WTC11 (cell line): ENCODE measurements at regions not wholly inside any gene's neighbourhood (a gene's known extent, or its start where the extent isn't known, plus 50 kb on each side); places are given as distances from the start of the nearest gene placed in this dataset.

ENCODE experiments used
- ATAC-seq: fragments of 200-7000 bp; cut with Tn5 transposase; 2 replicates; pipeline ENCODE4 v1.10.0; 2021; ENCODE audit warnings: mild to moderate bottlenecking, moderate library complexity
- CTCF ChIA-PET: fragments of 300-600 bp; sonication (Branson Sonifier 250); formaldehyde crosslinking; loops from one replicate; lab custom pipeline; 2021; ENCODE audit warnings: antibody characterized with exemption; lab: Charles Lee
- POLR2A ChIA-PET: fragments of 350-600 bp; sonication (Branson Sonifier 250); formaldehyde crosslinking; loops from one replicate; lab custom pipeline; 2021; ENCODE audit warnings: antibody characterized with exemption; lab: Charles Lee
- DNase-seq: peaks from one replicate; pipeline ENCODE4 v3.0.0; 2021; ENCODE audit warnings: low spot score
- H3K27ac Mint-ChIP-seq: 2 replicates; pipeline ENCODE4 v1.8.0; 2021; ENCODE audit warnings: mixed read lengths
- H3K27me3 Mint-ChIP-seq: 2 replicates; pipeline ENCODE4 v1.8.0; 2021; ENCODE audit warnings: low read depth, mild to moderate bottlenecking, moderate library complexity, mixed read lengths
- H3K36me3 Mint-ChIP-seq: 2 replicates; pipeline ENCODE4 v1.8.0; 2021; ENCODE audit warnings: mixed read lengths
- H3K4me1 Mint-ChIP-seq: 2 replicates; pipeline ENCODE4 v1.8.0; 2022; ENCODE audit warnings: mixed read lengths
- H3K4me3 Mint-ChIP-seq: 2 replicates; pipeline ENCODE4 v1.8.0; 2021; ENCODE audit warnings: mild to moderate bottlenecking, moderate library complexity, mixed read lengths
- H3K9me3 Mint-ChIP-seq: 2 replicates; pipeline ENCODE4 v1.8.0; 2021; ENCODE audit warnings: mixed read lengths
- ATF1 ChIP-seq: sonication (generic); formaldehyde crosslinking; IDR thresholded peaks from 2 replicates; pipeline ENCODE4 v1.8.1; 2023; ENCODE audit warnings: mild to moderate bottlenecking, moderate library complexity, missing genetic modification reagents
- E2F5 ChIP-seq: sonication (generic); formaldehyde crosslinking; IDR thresholded peaks from 2 replicates; pipeline ENCODE4 v1.8.1; 2022; ENCODE audit warnings: mild to moderate bottlenecking, moderate library complexity, missing genetic modification reagents
- ESRRA ChIP-seq: sonication (generic); formaldehyde crosslinking; IDR thresholded peaks from 2 replicates; pipeline ENCODE4 v1.8.1; 2022; ENCODE audit warnings: mild to moderate bottlenecking, missing genetic modification reagents, borderline replicate concordance
- ETV6 ChIP-seq: sonication (generic); formaldehyde crosslinking; IDR thresholded peaks from 2 replicates; pipeline ENCODE4 v1.8.1; 2022; ENCODE audit warnings: mild to moderate bottlenecking, missing genetic modification reagents
- FOXJ3 ChIP-seq: sonication (generic); formaldehyde crosslinking; IDR thresholded peaks from 2 replicates; pipeline ENCODE4 v1.9.0; 2021; ENCODE audit warnings: missing genetic modification reagents, mild to moderate bottlenecking, borderline replicate concordance
- FOXK1 ChIP-seq: sonication (generic); formaldehyde crosslinking; IDR thresholded peaks from 2 replicates; pipeline ENCODE4 v1.8.0; 2022; ENCODE audit warnings: mild to moderate bottlenecking, moderate library complexity, missing genetic modification reagents
- GTF2I ChIP-seq: fragments of 250-450 bp; sonication (Bioruptor Pico); conservative IDR thresholded peaks from 2 replicates; pipeline ENCODE4 v1.4.0; 2021; ENCODE audit warnings: mild to moderate bottlenecking
- JAZF1 ChIP-seq: fragments of 250-450 bp; sonication (Bioruptor Pico); IDR thresholded peaks from 2 replicates; pipeline ENCODE4 v1.9.0; 2021; ENCODE audit warnings: moderate library complexity, mild to moderate bottlenecking, inconsistent platforms
- MLX ChIP-seq: sonication (generic); formaldehyde crosslinking; IDR thresholded peaks from 2 replicates; pipeline ENCODE4 v1.8.1; 2023; ENCODE audit warnings: mild to moderate bottlenecking, missing genetic modification reagents, moderate library complexity
- MYBL2 ChIP-seq: sonication (generic); formaldehyde crosslinking; IDR thresholded peaks from 2 replicates; pipeline ENCODE4 v1.8.1; 2023; ENCODE audit warnings: mild to moderate bottlenecking, moderate library complexity, missing genetic modification reagents
- NFATC4 ChIP-seq: fragments of 250-450 bp; sonication (Bioruptor Pico); IDR thresholded peaks from 2 replicates; pipeline ENCODE4 v1.9.0; 2021; ENCODE audit warnings: mild to moderate bottlenecking
- PRRX2 ChIP-seq: fragments of 250-450 bp; sonication (Bioruptor Pico); IDR thresholded peaks from 2 replicates; pipeline ENCODE4 v1.8.0; 2021; ENCODE audit warnings: mild to moderate bottlenecking
- TEAD1 ChIP-seq: sonication (generic); formaldehyde crosslinking; IDR thresholded peaks from 2 replicates; pipeline ENCODE4 v1.8.0; 2022; ENCODE audit warnings: mild to moderate bottlenecking, missing genetic modification reagents
- ZBTB21 ChIP-seq: sonication (generic); formaldehyde crosslinking; IDR thresholded peaks from 2 replicates; pipeline ENCODE4 v1.8.1; 2023; ENCODE audit warnings: mild to moderate bottlenecking, missing genetic modification reagents, borderline replicate concordance
- ZMAT4 ChIP-seq: fragments of 250-450 bp; sonication (Bioruptor Pico); IDR thresholded peaks from 2 replicates; pipeline ENCODE4 v1.9.0; 2021; ENCODE audit warnings: mild to moderate bottlenecking
- ZNF219 ChIP-seq: sonication (generic); formaldehyde crosslinking; IDR thresholded peaks from 2 replicates; pipeline ENCODE4 v1.8.0; 2023; ENCODE audit warnings: missing genetic modification reagents, mild to moderate bottlenecking, borderline replicate concordance
- ZNF263 ChIP-seq: sonication (generic); formaldehyde crosslinking; IDR thresholded peaks from 2 replicates; pipeline ENCODE4 v1.8.1; 2022; ENCODE audit warnings: low read depth, mild to moderate bottlenecking, moderate library complexity, missing genetic modification reagents
- ZNF281 ChIP-seq: sonication (generic); formaldehyde crosslinking; IDR thresholded peaks from 2 replicates; pipeline ENCODE4 v1.8.0; 2023; ENCODE audit warnings: mild to moderate bottlenecking, missing genetic modification reagents
- ZNF396 ChIP-seq: fragments of 250-450 bp; sonication (Bioruptor Pico); IDR thresholded peaks from 2 replicates; pipeline ENCODE4 v1.8.0; 2021; ENCODE audit warnings: mild to moderate bottlenecking, moderate library complexity, borderline replicate concordance
- ZNF425 ChIP-seq: fragments of 250-450 bp; sonication (Bioruptor Pico); conservative IDR thresholded peaks from 2 replicates; pipeline ENCODE4 v1.9.0; 2021; ENCODE audit warnings: mild to moderate bottlenecking
- TF ChIP-seq, protein P1 (sequence below): fragments of 250-450 bp; sonication (Bioruptor Pico); IDR thresholded peaks from 2 replicates; pipeline ENCODE4 v2.1.2; 2022; ENCODE audit warnings: mild to moderate bottlenecking, moderate library complexity
- TF ChIP-seq, protein P2 (sequence below): sonication (generic); formaldehyde crosslinking; IDR thresholded peaks from 2 replicates; pipeline ENCODE4 v1.8.1; 2023; ENCODE audit warnings: mild to moderate bottlenecking, missing genetic modification reagents
- TF ChIP-seq, protein P3 (sequence below): sonication (generic); formaldehyde crosslinking; conservative IDR thresholded peaks from 2 replicates; pipeline ENCODE4 v1.8.1; 2022; ENCODE audit warnings: mild to moderate bottlenecking, missing genetic modification reagents

- Mint-ChIP-seq H3K4me1 (no peaks in the 10 kb centered on the region), H3K27ac (no peak overlapping the region), H3K9me3 (no peaks in the 10 kb centered on the region), H3K4me3 (no peak overlapping the region), H3K27me3 (no peaks in the 10 kb centered on the region), H3K36me3 (no peaks in the 10 kb centered on the region)
- ChIA-PET POLR2A (no interaction called here), CTCF (no interaction called here)
- TF ChIP-seq ZNF281 (CRISPR knock-in tag), result no peak
- no peak for TF ChIP-seq JAZF1 (CRISPR knock-in tag)
- TF ChIP-seq PRRX2 (CRISPR knock-in tag), result no peak
- TF ChIP-seq, protein P1, sequence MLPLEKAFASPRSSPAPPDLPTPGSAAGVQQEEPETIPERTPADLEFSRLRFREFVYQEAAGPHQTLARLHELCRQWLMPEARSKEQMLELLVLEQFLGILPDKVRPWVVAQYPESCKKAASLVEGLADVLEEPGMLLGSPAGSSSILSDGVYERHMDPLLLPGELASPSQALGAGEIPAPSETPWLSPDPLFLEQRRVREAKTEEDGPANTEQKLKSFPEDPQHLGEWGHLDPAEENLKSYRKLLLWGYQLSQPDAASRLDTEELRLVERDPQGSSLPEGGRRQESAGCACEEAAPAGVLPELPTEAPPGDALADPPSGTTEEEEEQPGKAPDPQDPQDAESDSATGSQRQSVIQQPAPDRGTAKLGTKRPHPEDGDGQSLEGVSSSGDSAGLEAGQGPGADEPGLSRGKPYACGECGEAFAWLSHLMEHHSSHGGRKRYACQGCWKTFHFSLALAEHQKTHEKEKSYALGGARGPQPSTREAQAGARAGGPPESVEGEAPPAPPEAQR (CRISPR knock-in tag), result no peak
- TF ChIP-seq ZMAT4 (CRISPR knock-in tag), result no peak
- no peak for TF ChIP-seq FOXK1 (CRISPR knock-in tag)
- TF ChIP-seq TEAD1 (CRISPR knock-in tag), result no peak
- TF ChIP-seq MYBL2 (CRISPR knock-in tag), result no peak
- TF ChIP-seq ESRRA (CRISPR knock-in tag), result no peak
- TF ChIP-seq FOXJ3 (CRISPR knock-in tag), result no peak
- TF ChIP-seq ZNF263 (CRISPR knock-in tag), result no peak
- TF ChIP-seq ATF1 (CRISPR knock-in tag), result no peak
- TF ChIP-seq NFATC4, result no peak
- ATAC-seq (no peak), DNase-seq (no peak)
These were observed 276.2 kb upstream of the NETO1 start for GRCh38 chr18:73144030-73144429.

GRCh38 chr18:73136134-73136533, 268.3 kb upstream of the NETO1 start:
- DNase-seq (no peak), ATAC-seq (no peak)
- Mint-ChIP-seq H3K4me3 (no peak overlapping the region), H3K27ac (no peak overlapping the region), H3K9me3 (no peaks in the 10 kb centered on the region), H3K36me3 (no peaks in the 10 kb centered on the region), H3K4me1 (peaks cover 4% of the 10 kb centered on the region), H3K27me3 (no peaks in the 10 kb centered on the region)
- ChIA-PET POLR2A (no interaction called here), CTCF (interaction anchor here (0.9 to 2.2 kb wide), 10 partner anchors 10 to 435 kb away, joined by 3 to 10 read pairs (median 4); no protein-coding TSS in a partner anchor)
- TF ChIP-seq ZNF219 (CRISPR knock-in tag), result no peak
- no peak for TF ChIP-seq TEAD1 (CRISPR knock-in tag)
- TF ChIP-seq NFATC4, result no peak
- no peak for TF ChIP-seq MLX
- TF ChIP-seq GTF2I (CRISPR knock-in tag), result no peak
- TF ChIP-seq PRRX2 (CRISPR knock-in tag), result no peak
- no peak for TF ChIP-seq ETV6 (CRISPR knock-in tag)
- TF ChIP-seq, protein P2, sequence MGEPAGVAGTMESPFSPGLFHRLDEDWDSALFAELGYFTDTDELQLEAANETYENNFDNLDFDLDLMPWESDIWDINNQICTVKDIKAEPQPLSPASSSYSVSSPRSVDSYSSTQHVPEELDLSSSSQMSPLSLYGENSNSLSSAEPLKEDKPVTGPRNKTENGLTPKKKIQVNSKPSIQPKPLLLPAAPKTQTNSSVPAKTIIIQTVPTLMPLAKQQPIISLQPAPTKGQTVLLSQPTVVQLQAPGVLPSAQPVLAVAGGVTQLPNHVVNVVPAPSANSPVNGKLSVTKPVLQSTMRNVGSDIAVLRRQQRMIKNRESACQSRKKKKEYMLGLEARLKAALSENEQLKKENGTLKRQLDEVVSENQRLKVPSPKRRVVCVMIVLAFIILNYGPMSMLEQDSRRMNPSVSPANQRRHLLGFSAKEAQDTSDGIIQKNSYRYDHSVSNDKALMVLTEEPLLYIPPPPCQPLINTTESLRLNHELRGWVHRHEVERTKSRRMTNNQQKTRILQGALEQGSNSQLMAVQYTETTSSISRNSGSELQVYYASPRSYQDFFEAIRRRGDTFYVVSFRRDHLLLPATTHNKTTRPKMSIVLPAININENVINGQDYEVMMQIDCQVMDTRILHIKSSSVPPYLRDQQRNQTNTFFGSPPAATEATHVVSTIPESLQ (CRISPR knock-in tag), result no peak
- TF ChIP-seq ZNF396 (CRISPR knock-in tag), result no peak
- TF ChIP-seq E2F5, result no peak
- no peak for TF ChIP-seq ZNF425 (CRISPR knock-in tag)
- TF ChIP-seq, protein P3, sequence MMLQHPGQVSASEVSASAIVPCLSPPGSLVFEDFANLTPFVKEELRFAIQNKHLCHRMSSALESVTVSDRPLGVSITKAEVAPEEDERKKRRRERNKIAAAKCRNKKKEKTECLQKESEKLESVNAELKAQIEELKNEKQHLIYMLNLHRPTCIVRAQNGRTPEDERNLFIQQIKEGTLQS (CRISPR knock-in tag), result no peak
- TF ChIP-seq ZBTB21 (CRISPR knock-in tag), result no peak
